Ishikawa (cell line): ENCODE measurements at regions not wholly inside any gene's neighbourhood (a gene's known extent, or its start where the extent isn't known, plus 50 kb on each side); places are given as distances from the start of the nearest gene placed in this dataset.

Experiments used
- CEBPB ChIP-seq: IDR thresholded peaks from 2 replicates; pipeline ENCODE4 v1.6.1; 2012
- EGR1 ChIP-seq: IDR thresholded peaks from 2 replicates; pipeline ENCODE4 v1.6.1; 2012
- EP300 ChIP-seq: IDR thresholded peaks from 2 replicates; pipeline ENCODE4 v1.6.1; 2012; ENCODE audit warnings: borderline replicate concordance
- NFIC ChIP-seq: IDR thresholded peaks from 2 replicates; pipeline ENCODE4 v1.6.1; 2012
- RAD21 ChIP-seq: IDR thresholded peaks from 2 replicates; pipeline ENCODE4 v1.6.1; 2012; ENCODE audit warnings: low read depth
- TAF1 ChIP-seq: IDR thresholded peaks from 2 replicates; pipeline ENCODE4 v1.6.1; 2012; ENCODE audit warnings: low read depth, mild to moderate bottlenecking
- TEAD4 ChIP-seq: IDR thresholded peaks from 2 replicates; pipeline ENCODE4 v1.6.1; 2012
- YY1 ChIP-seq: IDR thresholded peaks from 2 replicates; pipeline ENCODE4 v1.6.1; 2012; ENCODE audit warnings: low read depth
- TF ChIP-seq, protein P1 (sequence below): IDR thresholded peaks from 2 replicates; pipeline ENCODE4 v1.6.1; 2012

DNA sequence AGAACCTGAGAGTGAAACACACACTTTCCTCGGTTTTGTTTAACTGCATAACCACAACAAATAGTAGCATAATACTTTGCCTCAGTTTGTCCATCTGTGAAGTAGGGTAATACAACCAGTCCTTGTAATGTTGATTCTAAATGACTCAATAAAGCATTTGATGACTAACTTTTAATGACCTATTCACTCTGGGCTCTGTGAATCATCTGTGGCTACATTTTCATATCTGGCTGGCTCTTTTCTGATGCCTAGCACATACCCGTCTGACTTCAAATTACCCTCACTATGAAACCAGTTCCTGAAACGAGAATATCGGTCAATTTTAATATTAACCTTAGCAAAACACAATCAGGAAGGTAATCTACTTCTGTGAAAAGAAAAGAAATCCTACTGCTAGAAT lies 151.0 kb downstream of the SH2D1A start:
- TF ChIP-seq, protein P1, sequence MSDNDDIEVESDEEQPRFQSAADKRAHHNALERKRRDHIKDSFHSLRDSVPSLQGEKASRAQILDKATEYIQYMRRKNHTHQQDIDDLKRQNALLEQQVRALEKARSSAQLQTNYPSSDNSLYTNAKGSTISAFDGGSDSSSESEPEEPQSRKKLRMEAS = no peak
- TF ChIP-seq EGR1 = no peak
- no peak for TF ChIP-seq EP300
- no peak for TF ChIP-seq TAF1
- TF ChIP-seq CEBPB = no peak
- TF ChIP-seq TEAD4 = no peak
- TF ChIP-seq RAD21 = no peak
- TF ChIP-seq YY1 = no peak
- TF ChIP-seq NFIC = no peak
